Suprapubic skin (tissue), 4 donors: ENCODE measurements at regions not wholly inside any gene's neighbourhood (a gene's known extent, or its start where the extent isn't known, plus 50 kb on each side); places are given as distances from the start of the nearest gene placed in this dataset.

Experiments used
- CTCF ChIP-seq, 2 donors: fragments of 200-600 bp in 1 of 2; fragments of 450-650 bp in 1 of 2; sonication (generic) in 1 of 2; IDR thresholded peaks; one replicate each; pipeline ENCODE4 v1.5.1; 2016 to 2019; ENCODE audit warnings: antibody characterized with exemption in 2 of 2, mild to moderate bottlenecking in 1 of 2, moderate library complexity in 1 of 2
- EP300 ChIP-seq: sonication (generic); formaldehyde crosslinking; IDR thresholded peaks from one replicate; pipeline ENCODE4 v1.6.1; 2017; ENCODE audit warnings: antibody characterized with exemption
- POLR2A ChIP-seq, 2 donors: fragments of 450-650 bp; IDR thresholded peaks; one replicate each; pipeline ENCODE4 v1.6.1; 2017; ENCODE audit warnings: antibody characterized with exemption in 2 of 2, mild to moderate bottlenecking in 2 of 2, moderate library complexity in 2 of 2
- POLR2AphosphoS5 ChIP-seq, 3 donors: sonication (generic); formaldehyde crosslinking; IDR thresholded peaks; one replicate each; pipeline ENCODE4 v1.6.1; 2017; ENCODE audit warnings: antibody characterized with exemption in 3 of 3

- TF ChIP-seq POLR2AphosphoS5 (IDR thresholded peaks at IDR 0.05): no peak
- no peak for TF ChIP-seq CTCF (IDR thresholded peaks at IDR 0.05)
- no peak for TF ChIP-seq EP300
- TF ChIP-seq POLR2A (IDR thresholded peaks at IDR 0.05): no peak
Observed at GRCh38 chr13:58247080-58247479, 615.5 kb downstream of the PCDH17 start.
